Stimulated activated CD4-positive, alpha-beta T cell treated with anti-CD3 and anti-CD28 coated beads, Interleukin-1b, Interleukin-23, amount 100 ng/mL, for 48 hours (primary cell): ENCODE measurements at regions not wholly inside any gene's neighbourhood (a gene's known extent, or its start where the extent isn't known, plus 50 kb on each side); places are given as distances from the start of the nearest gene placed in this dataset.

Experiments used
- DNase-seq: peaks from one replicate; pipeline ENCODE4 v3.0.0-alpha.2; 2020

- no peak for DNase-seq
Measured at GRCh38 chr10:121041499-121041898, 190.3 kb downstream of the WDR11 start.

GRCh38 chr10:121041906-121042305 lies 190.7 kb downstream of the WDR11 start:
- DNase-seq, result no peak

- no peak for DNase-seq
Measured at GRCh38 chr10:121042342-121042741, 191.2 kb downstream of the WDR11 start.

- DNase-seq, result no peak
Measured at GRCh38 chr10:121043124-121043849, 192.1 kb downstream of the WDR11 start.

GRCh38 chr10:121048749-121049148 lies 197.6 kb downstream of the WDR11 start:
- DNase-seq, result no peak

GRCh38 chr10:121049489-121049888 lies 198.3 kb downstream of the WDR11 start:
- no peak for DNase-seq

GRCh38 chr10:121049923-121050322 lies 198.8 kb downstream of the WDR11 start:
- no peak for DNase-seq

- DNase-seq, result no peak
Measured at GRCh38 chr10:121051171-121051570, 200.0 kb downstream of the WDR11 start.

GRCh38 chr10:121051696-121052279 lies 200.6 kb downstream of the WDR11 start:
- no peak for DNase-seq

- no peak for DNase-seq
Measured at GRCh38 chr10:121053151-121053550, 202.0 kb downstream of the WDR11 start.

GRCh38 chr10:121054874-121055273 lies 203.7 kb downstream of the WDR11 start:
- no peak for DNase-seq

- no peak for DNase-seq
Measured at GRCh38 chr10:121057269-121057668, 206.1 kb downstream of the WDR11 start.

- no peak for DNase-seq
Measured at GRCh38 chr10:121058082-121058481, 206.9 kb downstream of the WDR11 start.

GRCh38 chr10:121059351-121059750 lies 208.2 kb downstream of the WDR11 start:
- DNase-seq, result no peak

GRCh38 chr10:121062115-121062514 lies 211.0 kb downstream of the WDR11 start:
- no peak for DNase-seq

GRCh38 chr10:121063744-121064143 lies 212.6 kb downstream of the WDR11 start:
- no peak for DNase-seq

- no peak for DNase-seq
Measured at GRCh38 chr10:121064491-121064890, 213.3 kb downstream of the WDR11 start.

- DNase-seq, result no peak
Measured at GRCh38 chr10:121065330-121065729, 214.2 kb downstream of the WDR11 start.

GRCh38 chr10:121069061-121069850 lies 218.1 kb downstream of the WDR11 start:
- DNase-seq, result no peak

GRCh38 chr10:121070275-121071070 lies 219.3 kb downstream of the WDR11 start:
- DNase-seq, result no peak

- no peak for DNase-seq
Measured at GRCh38 chr10:121071901-121072300, 220.7 kb downstream of the WDR11 start.

- no peak for DNase-seq
Measured at GRCh38 chr10:121073728-121074127, 222.6 kb downstream of the WDR11 start.
